HG03066 (cell line): ENCODE measurements at regions not wholly inside any gene's neighbourhood (a gene's known extent, or its start where the extent isn't known, plus 50 kb on each side); places are given as distances from the start of the nearest gene placed in this dataset.
"Not testable (repeated sequence)": the region's sequence is repeated elsewhere in the genome, so short reads cannot be mapped to it uniquely, and the experiment has no call there.

Experiments used
- ATAC-seq: cut with Tn5 transposase; IDR thresholded peaks from one replicate; pipeline ENCODE4 v1.9.1; 2021; ENCODE audit warnings: low read depth; ENCODE audit not compliant: unreplicated experiment

DNA sequence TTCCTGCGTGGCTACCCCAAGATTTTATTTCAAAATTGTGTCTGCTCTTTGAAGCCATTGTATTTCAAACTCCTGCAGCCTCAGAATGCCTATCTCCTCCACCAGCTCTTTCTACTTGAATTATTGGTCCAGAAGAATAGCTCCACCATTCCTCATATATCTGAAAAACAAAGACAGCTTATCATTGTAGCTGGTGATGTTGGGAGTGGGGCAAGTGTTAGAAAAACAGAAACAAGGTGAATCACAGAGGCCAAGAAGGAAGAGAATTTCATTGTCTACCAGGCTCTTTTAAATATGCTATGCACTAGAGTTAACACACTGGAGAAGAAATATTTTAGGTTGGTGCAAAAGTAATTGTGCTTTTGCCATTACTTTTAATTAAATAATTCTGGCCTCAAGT lies 307.9 kb upstream of the ROPN1 start:
- no peak for ATAC-seq

DNA sequence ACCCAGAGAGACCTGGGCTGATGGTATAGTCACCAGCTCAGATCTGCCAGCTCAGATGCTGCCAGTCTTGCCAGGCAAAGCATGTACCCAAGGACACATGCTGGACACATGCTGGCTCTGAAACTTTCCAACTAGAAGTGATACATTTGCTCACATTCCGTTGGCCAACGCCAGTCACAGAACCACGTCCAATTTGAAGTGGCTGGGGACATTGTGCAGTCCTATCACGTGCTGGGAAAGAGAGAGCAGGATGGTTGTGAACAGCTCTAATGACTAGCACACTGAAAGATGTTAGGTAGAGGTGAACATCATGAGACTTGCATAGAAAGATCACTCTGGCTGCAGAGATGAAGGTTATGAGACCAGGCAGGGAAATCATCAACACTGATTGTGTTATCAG lies 308.5 kb upstream of the ROPN1 start:
- ATAC-seq, result no peak

DNA sequence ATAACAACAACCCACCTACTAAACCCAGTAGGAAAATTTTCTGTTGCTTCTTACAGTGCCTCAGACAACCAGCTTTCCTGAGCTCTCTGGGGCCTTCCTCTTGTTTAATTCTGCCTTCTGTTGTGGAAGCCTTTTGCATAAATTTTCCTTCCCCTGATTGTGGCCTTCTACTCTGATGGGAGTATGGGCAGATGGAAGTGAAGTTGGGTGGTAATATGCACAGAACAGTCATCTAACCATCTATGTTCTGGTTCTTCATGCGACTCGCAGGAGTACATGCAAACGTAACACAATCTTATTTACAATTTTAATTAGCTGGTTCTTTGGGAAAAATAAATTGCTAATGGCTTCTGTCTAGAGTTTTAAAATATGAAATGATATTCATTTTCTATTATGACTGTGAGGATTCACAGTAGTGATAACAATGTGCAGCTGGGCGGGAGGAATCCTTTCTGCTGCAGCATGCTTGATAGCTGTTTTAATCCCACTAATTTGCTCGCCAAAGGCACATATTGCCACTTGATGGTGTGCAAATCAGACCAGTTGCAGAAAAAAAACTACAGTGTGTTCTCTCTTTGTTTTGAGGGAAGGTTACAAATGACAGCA lies 311.5 kb upstream of the ROPN1 start:
- no peak for ATAC-seq

DNA sequence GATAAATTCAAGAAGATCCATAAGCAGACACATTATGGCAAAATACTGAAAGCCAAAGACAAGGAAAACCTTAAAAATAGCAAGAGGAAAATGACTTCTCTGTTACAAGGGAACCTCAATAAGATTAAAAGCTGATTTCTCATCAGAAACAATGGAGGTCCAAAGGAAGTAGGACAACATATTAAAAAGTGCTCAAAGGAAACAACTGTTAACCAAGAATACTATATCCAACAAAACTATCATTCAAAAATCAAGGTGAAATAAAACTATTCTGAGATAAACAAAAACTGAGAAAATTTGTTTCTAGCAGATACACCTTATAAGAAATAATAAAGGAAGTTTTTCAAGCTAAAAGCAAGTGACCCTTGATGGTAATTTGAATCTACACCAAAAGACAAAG lies 314.7 kb upstream of the ROPN1 start:
- ATAC-seq, result no peak

DNA sequence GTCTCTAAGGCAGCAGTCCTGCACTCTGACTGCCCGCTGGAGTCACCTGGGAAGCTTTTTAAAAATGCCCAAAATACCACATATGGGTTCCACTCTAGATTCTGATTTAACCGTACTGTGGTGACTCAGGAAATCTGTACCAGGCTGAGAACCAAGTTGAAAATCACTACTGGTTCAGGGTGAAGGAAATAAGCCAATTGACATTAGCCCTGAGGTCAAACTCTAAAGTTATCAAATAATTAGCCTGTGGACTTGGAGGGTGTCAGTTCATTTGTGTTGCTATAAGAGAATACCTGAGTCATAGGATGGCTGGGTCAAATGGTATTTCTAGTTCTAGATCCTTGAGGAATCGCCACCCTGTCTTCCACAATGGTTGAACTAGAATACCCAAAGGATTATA lies 321.7 kb upstream of the ROPN1 start:
- ATAC-seq, result no peak

DNA sequence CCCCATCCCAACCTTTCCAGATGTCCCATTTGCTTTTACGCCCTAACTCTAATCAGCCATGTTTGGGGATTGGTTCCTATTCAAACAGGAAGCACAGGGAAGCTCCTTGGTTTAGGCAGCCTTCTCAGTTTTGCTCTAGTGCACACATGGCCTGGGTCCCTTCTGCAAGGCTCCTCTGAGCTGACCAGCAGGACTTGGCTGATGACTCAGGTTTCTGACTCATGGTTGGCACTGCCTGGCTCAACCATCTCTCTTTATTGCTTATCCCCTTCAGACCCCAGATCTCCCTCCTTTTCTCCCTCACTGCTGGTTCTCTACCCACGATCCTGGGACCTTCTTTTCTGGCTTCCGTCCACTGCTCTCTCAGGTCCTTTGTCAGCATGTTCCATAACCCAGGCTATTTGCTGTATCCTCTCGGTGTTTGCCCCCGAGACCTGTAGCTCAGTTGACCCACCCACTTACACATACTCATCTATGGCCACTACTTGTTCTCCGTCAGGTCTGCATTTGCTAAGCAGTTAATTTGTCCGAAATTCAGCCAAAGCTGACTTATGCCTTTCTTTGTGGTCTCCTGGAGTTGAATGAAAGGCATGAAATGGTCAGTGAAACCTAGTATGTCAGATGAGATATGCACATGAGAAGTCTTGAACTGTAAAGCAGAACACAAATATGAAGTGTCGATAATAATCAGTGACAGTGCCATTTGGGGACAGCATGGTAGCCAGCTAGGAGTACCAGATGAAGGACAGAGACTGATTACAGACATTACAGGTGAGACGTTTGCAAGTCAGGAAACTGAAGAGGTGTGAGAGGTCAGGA lies 323.5 kb upstream of the ROPN1 start:
- ATAC-seq, result no peak

DNA sequence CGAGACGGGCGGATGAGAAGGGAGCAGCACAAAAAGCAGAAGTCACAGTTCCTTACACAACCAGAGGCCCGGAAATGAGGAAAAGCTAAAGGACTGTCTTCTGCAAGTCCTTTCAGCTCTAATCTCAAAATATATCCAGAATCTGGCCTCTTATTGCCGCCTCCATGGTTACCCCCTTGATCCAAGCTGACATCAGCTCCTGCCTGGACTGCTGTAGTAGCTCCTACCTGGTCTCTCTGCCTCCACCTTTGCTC lies 324.0 kb upstream of the ROPN1 start:
- ATAC-seq, result no peak

DNA sequence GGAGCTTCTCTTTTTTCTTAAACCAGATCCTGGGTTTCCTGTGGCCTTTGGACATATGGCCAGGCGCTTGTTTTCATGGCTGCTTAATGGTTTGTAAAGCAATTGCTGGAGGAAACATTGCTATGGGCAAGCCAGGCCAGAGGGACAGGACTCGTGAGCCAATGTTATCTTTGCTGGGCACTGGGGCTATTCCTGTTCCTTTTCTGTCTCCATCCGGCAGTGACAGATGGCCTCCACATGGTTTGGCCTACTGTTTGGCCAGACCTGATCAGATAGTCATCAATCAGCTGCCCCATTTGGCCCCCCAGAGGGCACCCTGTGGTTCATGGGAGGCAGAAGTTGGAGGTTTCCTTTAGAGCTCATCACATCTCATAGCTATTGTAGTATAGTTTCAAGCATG lies 326.1 kb upstream of the ROPN1 start:
- ATAC-seq, result no peak

DNA sequence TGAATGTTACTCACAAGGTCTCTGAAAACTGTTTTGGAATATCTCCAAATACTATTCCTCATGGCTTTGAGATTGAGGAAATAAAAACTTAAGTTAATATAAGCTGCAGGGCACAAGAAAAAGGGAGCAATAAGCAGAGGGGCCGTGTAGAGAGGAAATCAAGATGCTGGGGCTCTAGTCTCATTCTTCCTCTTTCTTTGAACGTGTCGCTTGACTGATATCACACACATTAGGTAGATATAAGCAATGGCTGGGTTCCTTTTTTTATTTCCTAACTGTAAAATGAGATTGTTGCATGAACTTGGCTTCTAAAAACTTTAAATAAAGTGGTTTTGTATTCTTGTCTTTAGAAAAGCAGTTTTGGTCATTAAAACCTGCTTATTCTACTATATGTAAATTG lies 326.7 kb upstream of the ROPN1 start:
- no peak for ATAC-seq

DNA sequence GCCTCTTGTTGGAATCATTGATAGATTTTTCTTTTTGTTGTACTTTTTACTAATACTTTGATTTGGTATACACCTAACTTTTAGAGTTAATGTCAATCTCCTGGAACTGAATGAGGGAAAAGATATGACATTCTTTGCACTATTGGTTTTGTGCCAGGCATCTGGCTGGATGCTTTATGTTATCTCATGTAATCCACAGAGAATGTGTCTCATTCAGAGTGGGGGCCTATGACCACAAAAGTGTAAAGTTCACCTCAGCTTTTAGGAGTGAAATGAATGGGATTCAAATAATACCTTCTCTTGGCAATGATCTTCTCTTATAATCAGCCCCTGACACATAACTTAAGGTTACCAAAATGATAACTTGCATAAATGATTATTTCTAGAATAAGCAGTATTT lies 329.1 kb upstream of the ROPN1 start:
- no peak for ATAC-seq

DNA sequence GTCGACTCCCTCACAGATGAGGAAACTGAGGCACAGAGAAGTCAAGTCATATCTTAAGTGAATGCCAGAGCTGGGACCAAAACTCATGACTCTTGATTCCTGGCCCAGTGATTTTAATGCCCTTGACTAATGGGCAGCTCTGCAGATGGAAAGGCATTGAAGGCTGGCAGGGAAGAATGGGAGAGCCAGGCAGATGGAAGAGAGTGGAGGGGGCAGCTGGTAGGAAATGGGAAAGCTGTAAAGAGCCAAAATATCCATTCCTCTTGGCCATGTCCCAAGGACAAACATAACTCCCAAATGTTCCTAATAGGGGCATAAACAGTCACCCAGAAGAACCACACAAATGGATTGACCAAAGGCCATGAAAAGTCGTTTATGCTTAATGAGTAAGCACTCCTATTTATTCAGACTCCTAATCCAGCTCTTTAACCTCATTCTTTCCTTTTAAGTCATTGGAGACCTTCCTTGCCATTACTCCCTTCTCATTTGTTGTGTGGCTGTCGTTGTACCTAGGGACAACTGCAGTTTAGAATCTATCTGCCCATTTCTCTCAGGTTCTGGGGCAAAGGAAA lies 330.5 kb upstream of the ROPN1 start:
- no peak for ATAC-seq

DNA sequence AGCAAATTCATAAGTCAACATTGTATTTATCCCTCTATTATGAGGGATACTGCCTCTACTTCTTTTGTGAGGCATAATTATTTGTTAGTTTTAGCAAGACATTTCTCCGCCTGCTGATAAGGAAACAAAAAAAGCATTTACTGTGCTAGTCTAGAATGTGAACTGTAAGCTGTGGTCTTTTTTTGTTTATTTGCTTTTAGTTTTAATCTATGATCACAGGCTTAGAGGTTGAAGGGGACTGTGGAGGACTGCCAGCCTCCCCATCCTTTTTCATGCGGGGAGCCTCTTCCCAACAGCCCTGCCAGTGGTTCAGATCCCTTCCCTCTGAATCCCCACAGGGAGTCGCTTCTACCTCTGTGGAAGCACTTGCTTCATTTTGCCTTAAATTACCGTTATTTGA lies 331.0 kb upstream of the ROPN1 start:
- no peak for ATAC-seq

DNA sequence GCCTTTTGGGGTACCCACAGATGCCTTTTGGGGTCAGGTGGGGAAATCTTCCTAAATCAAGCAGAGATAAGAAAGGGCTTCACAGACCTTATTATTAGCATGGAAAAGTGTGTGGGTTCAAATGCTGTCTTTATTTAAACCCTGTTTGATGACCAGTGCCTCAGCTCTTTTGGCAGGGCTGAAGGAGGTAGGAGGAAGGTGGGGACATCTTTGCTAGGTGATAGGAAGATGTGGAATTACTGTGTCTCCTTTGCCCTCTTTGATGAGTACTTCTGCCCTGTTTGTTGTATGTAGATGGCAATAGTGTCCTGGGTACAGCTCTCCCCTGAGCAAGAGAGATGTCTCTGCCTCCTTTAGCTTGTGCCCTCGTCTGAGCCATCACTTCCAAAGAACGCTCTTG lies 333.3 kb upstream of the ROPN1 start:
- no peak for ATAC-seq

DNA sequence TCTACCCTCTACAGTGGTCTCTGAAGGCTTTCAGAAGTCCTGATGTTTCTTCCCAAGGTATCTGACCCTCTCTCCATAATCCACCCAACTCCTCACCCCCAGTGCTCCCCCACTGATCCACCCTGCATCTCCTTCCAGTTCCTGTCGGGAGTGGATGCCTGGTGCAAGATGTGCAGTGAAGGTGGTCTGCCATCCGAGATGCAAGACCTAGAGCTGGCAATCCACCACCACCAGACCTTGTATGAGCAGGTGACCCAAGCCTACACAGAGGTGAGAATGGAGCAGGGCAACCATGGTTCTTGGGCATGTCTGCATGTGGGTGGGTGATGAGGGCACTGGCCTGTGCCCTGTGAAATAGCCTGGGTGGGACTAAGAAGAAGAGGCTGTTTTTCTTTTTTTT lies 337.8 kb upstream of the ROPN1 start:
- no peak for ATAC-seq

DNA sequence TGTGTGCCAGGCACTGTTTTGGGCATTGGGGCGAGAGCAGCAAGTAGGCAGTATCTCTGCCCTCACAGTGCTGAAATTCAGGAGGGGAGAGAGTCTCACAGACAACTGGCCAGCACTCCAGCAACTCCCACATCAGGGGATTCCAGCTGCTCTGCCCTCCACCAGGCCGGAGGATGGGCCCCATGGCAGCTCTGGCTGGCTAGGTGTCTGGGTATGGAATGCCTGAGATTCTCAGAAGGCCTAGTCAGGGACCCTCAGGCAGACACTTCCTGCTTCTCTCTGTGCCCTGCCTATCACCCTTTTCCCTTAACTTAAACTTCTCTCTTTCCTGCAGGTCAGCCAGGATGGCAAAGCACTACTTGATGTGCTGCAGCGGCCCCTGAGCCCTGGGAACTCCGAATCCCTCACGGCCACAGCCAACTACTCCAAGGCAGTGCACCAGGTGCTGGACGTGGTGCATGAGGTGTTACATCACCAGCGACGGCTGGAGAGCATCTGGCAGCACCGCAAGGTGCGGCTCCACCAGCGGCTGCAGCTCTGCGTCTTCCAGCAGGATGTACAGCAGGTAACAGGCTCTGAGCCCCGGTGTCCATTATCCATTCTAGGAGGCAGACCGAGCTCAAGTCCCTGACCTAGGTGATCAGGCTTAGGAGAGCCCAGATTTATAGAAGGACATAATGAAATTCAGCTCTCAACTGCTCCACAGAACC lies 342.2 kb upstream of the ROPN1 start:
- ATAC-seq, result no peak

DNA sequence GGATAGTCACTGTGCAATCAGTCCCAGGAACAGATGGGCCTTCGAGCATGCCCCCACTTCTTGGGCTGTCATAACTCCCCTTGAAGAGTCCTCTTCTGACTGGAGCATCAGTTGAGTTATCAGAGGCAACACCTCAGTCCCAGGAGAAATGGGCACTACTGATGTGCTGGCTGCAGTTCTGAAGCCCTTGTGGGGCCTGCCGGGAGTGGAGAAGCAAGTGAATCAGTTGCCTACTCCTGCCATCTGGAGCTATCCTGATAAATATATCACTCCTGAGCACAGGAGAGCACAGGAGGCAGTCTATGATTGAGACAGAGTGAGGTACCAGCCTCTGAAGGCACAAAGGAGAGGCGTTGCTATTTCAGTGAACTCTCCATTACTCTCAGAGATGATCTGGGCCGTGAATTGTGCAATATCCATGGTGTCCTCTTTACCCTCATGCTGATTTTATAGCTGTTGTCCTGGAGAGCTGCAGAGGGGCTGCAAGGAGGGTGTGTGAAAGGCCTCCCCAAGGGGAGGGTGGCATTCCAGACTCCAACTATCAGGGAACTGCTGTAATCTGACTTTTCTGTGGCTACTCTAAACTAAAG lies 344.2 kb upstream of the ROPN1 start:
- ATAC-seq, result no peak

DNA sequence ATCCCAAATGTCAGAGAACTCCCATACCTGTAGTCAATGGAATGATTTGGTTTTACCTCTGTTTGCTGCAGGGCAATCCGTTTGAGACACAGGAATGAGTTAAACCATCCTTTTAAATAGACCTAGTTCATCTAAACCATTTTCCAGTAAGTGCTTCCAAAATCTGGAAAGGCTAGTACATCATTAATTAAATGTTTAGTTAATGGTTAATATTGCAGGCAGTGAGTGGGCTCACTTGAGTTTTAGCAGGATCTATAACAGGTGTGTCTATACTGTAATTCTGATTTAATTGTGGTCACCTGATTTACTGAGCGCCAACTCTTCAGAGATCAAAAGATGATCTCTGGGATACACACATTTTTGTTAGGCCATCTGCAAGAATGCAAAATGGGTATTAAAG lies 353.9 kb upstream of the ROPN1 start:
- no peak for ATAC-seq

DNA sequence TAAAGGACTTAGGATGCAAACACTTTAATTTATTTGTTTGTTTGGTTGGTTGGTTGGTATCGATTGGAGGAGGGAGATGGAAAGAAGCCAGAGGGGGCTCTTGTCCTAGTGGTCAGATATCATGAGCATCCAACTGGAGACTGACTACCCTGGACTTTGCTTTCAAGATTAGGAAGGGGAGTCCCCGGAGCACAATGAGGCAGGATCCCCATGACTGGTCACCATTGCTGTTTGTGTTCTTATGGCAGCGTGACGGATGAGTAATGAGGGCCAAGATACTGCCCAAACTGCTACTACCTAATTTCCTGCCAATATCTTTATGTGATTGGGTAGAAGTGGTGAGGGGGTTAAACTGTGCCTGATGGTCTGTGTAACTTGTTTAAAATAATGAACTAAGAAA lies 354.6 kb upstream of the ROPN1 start:
- no peak for ATAC-seq

DNA sequence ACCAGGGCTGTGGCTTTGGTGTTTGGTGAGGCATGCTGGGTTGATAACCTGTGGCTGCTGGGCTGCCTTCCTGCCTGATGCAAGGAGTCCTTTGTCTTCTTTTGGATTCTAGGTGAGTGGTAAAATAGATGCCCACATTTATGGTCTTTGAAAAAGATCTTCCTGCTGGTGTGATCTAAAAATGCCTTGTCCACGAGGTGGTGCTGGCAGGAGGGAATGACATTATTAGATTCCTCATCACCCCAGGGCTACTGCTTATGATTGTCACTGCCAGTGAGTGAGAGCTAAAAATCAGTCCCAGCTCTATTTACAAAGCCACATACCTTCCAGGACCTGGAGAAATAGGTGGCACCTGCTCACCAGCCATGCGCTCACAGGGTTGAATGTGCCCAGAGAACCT lies 355.5 kb upstream of the ROPN1 start:
- ATAC-seq, result no peak

DNA sequence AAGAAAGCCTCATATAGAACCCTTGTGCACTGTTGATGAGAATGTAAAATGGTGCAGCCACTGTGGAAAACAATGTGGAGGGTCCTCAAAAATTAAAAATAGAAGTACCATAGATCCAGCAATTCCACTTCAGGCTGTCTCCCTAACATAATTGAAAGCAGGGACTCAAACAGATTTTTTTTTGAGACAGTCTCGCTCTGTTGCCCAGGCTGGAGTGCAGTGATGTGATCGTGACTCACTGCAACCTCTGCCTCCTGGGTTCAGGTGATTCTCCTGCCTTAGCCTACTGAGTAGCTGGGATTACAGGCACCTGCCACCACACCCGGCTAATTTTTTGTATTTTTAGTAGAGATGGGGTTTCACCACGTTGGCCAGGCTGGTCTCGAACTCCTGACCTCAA lies 356.6 kb upstream of the ROPN1 start:
- ATAC-seq, result not testable (repeated sequence)

DNA sequence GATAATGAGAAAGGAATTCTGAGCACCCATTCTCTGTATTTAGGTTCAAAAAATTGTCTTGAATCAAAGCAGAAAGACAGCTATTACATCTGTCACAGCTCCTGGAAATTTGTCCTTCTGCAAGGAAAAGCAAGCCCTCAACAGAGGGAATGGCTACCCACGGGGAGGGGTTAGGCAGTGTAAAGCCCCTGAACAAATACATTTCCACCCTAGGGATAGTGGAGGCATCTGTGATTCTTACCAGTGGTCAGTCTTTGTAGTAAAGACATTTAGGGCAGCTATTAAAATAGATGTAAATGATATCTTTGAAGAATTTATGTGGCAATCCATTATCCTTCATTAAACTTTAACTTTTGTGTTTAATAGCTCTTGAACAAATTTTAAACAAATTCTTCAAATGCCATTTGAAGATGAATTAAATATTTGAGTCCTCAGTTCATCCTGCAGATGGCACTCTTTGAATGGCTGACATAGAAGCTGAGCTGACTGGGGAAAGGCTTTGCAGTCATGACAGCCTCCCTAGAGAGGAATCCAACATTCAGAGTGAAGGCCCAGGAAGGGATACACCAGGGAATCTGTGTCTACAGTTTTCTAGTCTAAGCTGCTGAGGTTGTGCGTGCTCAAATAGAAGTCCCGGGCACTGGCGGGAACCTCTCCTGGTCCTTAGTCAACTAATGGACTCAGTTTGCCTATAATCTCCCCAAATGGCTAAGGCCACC lies 359.7 kb upstream of the ROPN1 start:
- ATAC-seq, result no peak
